ENCODE measurements at regions not wholly inside any gene's neighbourhood (a gene's known extent, or its start where the extent isn't known, plus 50 kb on each side); places are given as distances from the start of the nearest gene placed in this dataset.

GRCh38 chr3:24588629-24589512 is 94.2 kb upstream of the THRB start:
- H3K27ac ChIP-seq (ENCODE audit: low read depth, low read length), result no peak overlapping the region
- no peaks in the 10 kb centered on the region for H3K9me3 ChIP-seq (ENCODE audit: insufficient read depth in 2 of 2, low read depth in 1 of 2, low read length in 1 of 2)
- FAIRE-seq (no peak), DNase-seq (ENCODE audit: low read depth in 1 of 2, low spot score in 2 of 2) (no peak)
- H2BK120ac ChIP-seq (replicated peaks; ENCODE audit: low read depth, low read length), result no peak overlapping the region
- H4K8ac ChIP-seq (ENCODE audit: extremely low read depth, insufficient read depth, low read length), result no peak overlapping the region
- H4K5ac ChIP-seq (ENCODE audit: insufficient read length, low read depth, low read length), result no peak overlapping the region
- no peak for TF ChIP-seq KDM1A (IDR thresholded peaks at IDR 0.05; ENCODE audit: borderline replicate concordance, low read length)
- TF ChIP-seq CTCF (IDR thresholded peaks at IDR 0.05; ENCODE audit: control extremely low read depth in 1 of 3, insufficient read depth in 1 of 3, low read depth in 1 of 3, low read length in 3 of 3), result no peak
- H3K14ac ChIP-seq (ENCODE audit: insufficient read length), result no peak overlapping the region
- H4K91ac ChIP-seq (replicated peaks; ENCODE audit: insufficient read length, low read length), result no peak overlapping the region
- no peak overlapping the region for H3K9ac ChIP-seq (replicated peaks in 1 of 4; ENCODE audit: extremely low read depth in 1 of 4, low read depth in 3 of 4, low read length in 3 of 4)
- no peaks in the 10 kb centered on the region for H3K36me3 ChIP-seq (ENCODE audit: control insufficient read depth in 2 of 4, insufficient read depth in 4 of 4, low read length in 3 of 4)
- H2AFZ ChIP-seq (ENCODE audit: low read length), result no peak overlapping the region
- no peak overlapping the region for H2BK5ac ChIP-seq (ENCODE audit: low read depth, low read length)
- H3K4me3 ChIP-seq (ENCODE audit: extremely low read depth in 1 of 4, insufficient read depth in 2 of 4, low read depth in 3 of 4, low read length in 4 of 4), result no peak overlapping the region
- no peak overlapping the region for H2AK5ac ChIP-seq (ENCODE audit: low read depth, low read length)
- H3K4ac ChIP-seq (replicated peaks; ENCODE audit: insufficient read length, low read depth, low read length), result no peak overlapping the region
- WGBS, 2 experiments (ENCODE audit: extremely low coverage in 1 of 2, insufficient coverage in 1 of 2, insufficient read length in 1 of 2, insufficient replicate concordance in 2 of 2, low coverage in 1 of 2, low lambda C conversion rate in 2 of 2, missing lambda C conversion rate in 1 of 2), result 91% methylated on average over 6 of the region's 6 CpGs; no CpG with 5 or more reads in 1 of the 2 experiments
- ChIA-PET POLR2A (ENCODE audit: partially characterized antibody) (no interaction called here), CTCF (ENCODE audit: partially characterized antibody) (interaction anchor here (0.7 to 0.9 kb wide), 2 partner anchors 228 to 1722 kb away, joined by 3 to 4 read pairs; no protein-coding TSS in a partner anchor)
- no peak overlapping the region for H2BK15ac ChIP-seq (ENCODE audit: low read length)
- H3K23ac ChIP-seq (ENCODE audit: insufficient read length), result no peak overlapping the region
- H3K4me2 ChIP-seq (ENCODE audit: insufficient read depth in 1 of 2, low read depth in 2 of 2, low read length in 2 of 2), result no peak overlapping the region
- H3K18ac ChIP-seq (ENCODE audit: extremely low read depth, low read length), result no peak overlapping the region
- no peaks in the 10 kb centered on the region for H3K79me2 ChIP-seq (ENCODE audit: control insufficient read depth in 1 of 2, insufficient read depth in 2 of 2, low read length in 2 of 2)
- H2BK20ac ChIP-seq (ENCODE audit: low read length), result no peak overlapping the region
- no peak overlapping the region for H3K56ac ChIP-seq (replicated peaks; ENCODE audit: insufficient read length, low read depth, low read length)
- no peaks in the 10 kb centered on the region for H3K27me3 ChIP-seq (replicated peaks in 1 of 4; ENCODE audit: control insufficient read depth in 3 of 4, extremely low read depth in 1 of 4, insufficient read depth in 3 of 4, low read length in 3 of 4)
- no peaks in the 10 kb centered on the region for H3K79me1 ChIP-seq (ENCODE audit: low read depth, low read length)
- no peaks in the 10 kb centered on the region for H3K23me2 ChIP-seq (ENCODE audit: low read depth, low read length)
- H2BK12ac ChIP-seq (ENCODE audit: low read depth, low read length), result no peak overlapping the region
- H4K20me1 ChIP-seq (replicated peaks in 1 of 2; ENCODE audit: control insufficient read depth in 1 of 2, insufficient read depth in 2 of 2, low read length in 2 of 2), result no peaks in the 10 kb centered on the region
- H3K4me1 ChIP-seq (replicated peaks in 1 of 4; ENCODE audit: control insufficient read depth in 3 of 4, insufficient read depth in 4 of 4, low read length in 3 of 4), result peaks cover 0 to 4% (median 0%) of the 10 kb centered on the region in 4 experiments; a peak in 1 of 7 replicates

Measured in H1 (cell line).